IgD-negative memory B cell (primary cell): ENCODE measurements at regions not wholly inside any gene's neighbourhood (a gene's known extent, or its start where the extent isn't known, plus 50 kb on each side); places are given as distances from the start of the nearest gene placed in this dataset.
"Not testable (repeated sequence)": the region's sequence is repeated elsewhere in the genome, so short reads cannot be mapped to it uniquely, and the experiment has no call there.

Source experiments
- H3K27ac Mint-ChIP-seq, 3 donors: one replicate each; pipeline ENCODE4 v1.8.0; 2020 to 2022; ENCODE audit warnings: mild to moderate bottlenecking in 3 of 3, mixed read lengths in 3 of 3, moderate library complexity in 1 of 3
- H3K27me3 Mint-ChIP-seq: one replicate; pipeline ENCODE4 v1.8.0; 2021; ENCODE audit warnings: mixed read lengths
- H3K36me3 Mint-ChIP-seq: one replicate; pipeline ENCODE4 v1.8.0; 2020; ENCODE audit warnings: mild to moderate bottlenecking, mixed read lengths
- H3K4me1 Mint-ChIP-seq, 3 donors: one replicate each; pipeline ENCODE4 v1.8.0; 2020 to 2022; ENCODE audit warnings: mixed read lengths in 3 of 3, mild to moderate bottlenecking in 1 of 3
- H3K4me3 Mint-ChIP-seq, 4 donors: one replicate each; pipeline ENCODE4 v1.8.0; 2020 to 2022; ENCODE audit warnings: mild to moderate bottlenecking in 4 of 4, mixed read lengths in 4 of 4, moderate library complexity in 3 of 4
- H3K9me3 Mint-ChIP-seq, 3 donors: one replicate each; pipeline ENCODE4 v1.8.0; 2020 to 2021; ENCODE audit warnings: mixed read lengths in 3 of 3, mild to moderate bottlenecking in 1 of 3

- Mint-ChIP-seq H3K9me3 (no peaks in the 10 kb centered on the region), H3K27ac (no peak overlapping the region), H3K4me1 (no peaks in the 10 kb centered on the region), H3K36me3 (peaks cover 21% of the 10 kb centered on the region), H3K27me3 (no peaks in the 10 kb centered on the region), H3K4me3 (no peak overlapping the region)
These were observed 154.2 kb upstream of the KCTD7 start for GRCh38 chr7:66474441-66474840.

DNA sequence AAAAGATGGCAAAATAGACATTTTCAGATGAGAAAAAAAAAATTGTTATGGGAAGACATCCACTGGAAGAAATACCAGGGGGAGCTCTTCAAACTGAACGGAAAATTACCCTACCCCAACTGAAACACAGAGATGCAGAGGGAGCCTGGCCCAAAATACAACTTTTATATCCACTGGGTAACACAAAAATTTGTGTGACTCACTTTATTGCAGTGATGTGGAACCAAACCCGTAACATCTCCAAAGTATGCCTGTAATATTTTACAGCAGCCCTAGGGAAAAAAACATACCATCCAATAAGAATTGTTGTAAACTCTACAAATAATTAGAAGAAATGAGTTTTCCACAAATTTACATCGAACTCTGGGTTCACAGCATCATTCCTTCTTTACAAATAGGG lies 152.6 kb upstream of the KCTD7 start:
- not testable (repeated sequence) for H3K27me3 Mint-ChIP-seq, H3K4me3 Mint-ChIP-seq, H3K4me1 Mint-ChIP-seq, H3K27ac Mint-ChIP-seq, H3K9me3 Mint-ChIP-seq
- peaks cover 21% of the 10 kb centered on the region for H3K36me3 Mint-ChIP-seq

- not testable (repeated sequence) for H3K4me1 Mint-ChIP-seq
- H3K27ac Mint-ChIP-seq: peak overlapping the region in 1 of 3 donors; percentile 53
These were observed 150.8 kb upstream of the KCTD7 start for GRCh38 chr7:66477822-66478397.

DNA sequence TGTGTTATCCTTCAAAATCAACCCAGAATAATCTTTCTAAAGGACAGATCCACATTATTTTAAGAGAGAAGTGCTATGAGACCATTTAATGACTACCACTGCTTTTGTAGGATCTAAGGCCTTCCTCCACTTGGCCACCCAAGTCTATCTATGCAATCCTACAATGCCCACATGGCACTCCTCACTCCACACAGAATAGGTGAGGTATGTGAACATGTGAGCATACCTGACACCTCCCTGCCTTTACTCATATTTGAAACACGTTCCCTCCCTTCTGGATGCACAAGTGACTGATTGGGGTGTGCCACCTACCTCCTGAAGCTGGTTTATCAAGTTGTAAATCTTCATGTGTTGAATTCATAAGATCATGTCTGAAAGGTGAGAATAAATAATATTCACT lies 147.5 kb upstream of the KCTD7 start:
- H3K27me3 Mint-ChIP-seq, H3K4me1 Mint-ChIP-seq, H3K27ac Mint-ChIP-seq, H3K9me3 Mint-ChIP-seq, H3K4me3 Mint-ChIP-seq: not testable (repeated sequence)
- H3K36me3 Mint-ChIP-seq: peaks cover 22% of the 10 kb centered on the region

More at GRCh38 chr7:66477822-66478397, 150.8 kb upstream of the KCTD7 start:
- H3K9me3 Mint-ChIP-seq, H3K4me3 Mint-ChIP-seq, H3K27me3 Mint-ChIP-seq: not testable (repeated sequence)
- H3K36me3 Mint-ChIP-seq: peaks cover 21% of the 10 kb centered on the region

- Mint-ChIP-seq H3K4me1 (peaks cover 9 to 11% (median 11%) of the 10 kb centered on the region in 3 donors), H3K27ac (peak overlapping the region in 1 of 3 donors; percentile 9)
- not testable (repeated sequence) for H3K27me3 Mint-ChIP-seq, H3K9me3 Mint-ChIP-seq, H3K36me3 Mint-ChIP-seq, H3K4me3 Mint-ChIP-seq
These were observed 139.6 kb upstream of the KCTD7 start for GRCh38 chr7:66489065-66489464.

GRCh38 chr7:66489741-66490140 lies 138.9 kb upstream of the KCTD7 start:
- H3K27ac Mint-ChIP-seq: peak overlapping the region in 2 of 3 donors; percentile 13 to 92
- H3K27me3 Mint-ChIP-seq, H3K9me3 Mint-ChIP-seq, H3K36me3 Mint-ChIP-seq: not testable (repeated sequence)
- peaks cover 9 to 11% (median 11%) of the 10 kb centered on the region in 3 donors for H3K4me1 Mint-ChIP-seq
- peak overlapping the region in 1 of 4 donors; percentile 78 for H3K4me3 Mint-ChIP-seq

- H3K9me3 Mint-ChIP-seq, H3K36me3 Mint-ChIP-seq, H3K4me3 Mint-ChIP-seq, H3K27me3 Mint-ChIP-seq, H3K27ac Mint-ChIP-seq: not testable (repeated sequence)
- peaks cover 9 to 16% (median 15%) of the 10 kb centered on the region in 3 donors for H3K4me1 Mint-ChIP-seq
These were observed 137.7 kb upstream of the KCTD7 start for GRCh38 chr7:66490979-66491378.

- not testable (repeated sequence) for H3K36me3 Mint-ChIP-seq, H3K9me3 Mint-ChIP-seq, H3K27me3 Mint-ChIP-seq
- peaks cover 9 to 17% (median 15%) of the 10 kb centered on the region in 3 donors for H3K4me1 Mint-ChIP-seq
- H3K27ac Mint-ChIP-seq: peak overlapping the region; percentile 98 to 100 (median 98)
- H3K4me3 Mint-ChIP-seq: peak overlapping the region; percentile 77 to 98 (median 92)
These were observed 136.3 kb upstream of the KCTD7 start for GRCh38 chr7:66492405-66492804.

- Mint-ChIP-seq H3K4me3 (peak overlapping the region; percentile 90 to 98 (median 94)), H3K4me1 (peaks cover 9 to 16% (median 15%) of the 10 kb centered on the region in 3 donors), H3K36me3 (no peaks in the 10 kb centered on the region), H3K27ac (peak overlapping the region; percentile 98 to 100 (median 98)), H3K27me3 (no peaks in the 10 kb centered on the region), H3K9me3 (no peaks in the 10 kb centered on the region)
These were observed 135.2 kb upstream of the KCTD7 start for GRCh38 chr7:66493235-66494205.

- Mint-ChIP-seq H3K36me3 (no peaks in the 10 kb centered on the region), H3K4me3 (peak overlapping the region in 1 of 4 donors; percentile 52), H3K27ac (no peak overlapping the region), H3K9me3 (no peaks in the 10 kb centered on the region), H3K27me3 (no peaks in the 10 kb centered on the region), H3K4me1 (peaks cover 6 to 15% (median 11%) of the 10 kb centered on the region in 3 donors)
These were observed 131.3 kb upstream of the KCTD7 start for GRCh38 chr7:66497346-66497745.

GRCh38 chr7:66500087-66500486 lies 128.6 kb upstream of the KCTD7 start:
- Mint-ChIP-seq H3K36me3 (no peaks in the 10 kb centered on the region), H3K27ac (no peak overlapping the region), H3K4me3 (no peak overlapping the region), H3K4me1 (peaks cover 0 to 6% (median 6%) of the 10 kb centered on the region in 3 donors), H3K9me3 (no peaks in the 10 kb centered on the region), H3K27me3 (peaks cover 2% of the 10 kb centered on the region)

DNA sequence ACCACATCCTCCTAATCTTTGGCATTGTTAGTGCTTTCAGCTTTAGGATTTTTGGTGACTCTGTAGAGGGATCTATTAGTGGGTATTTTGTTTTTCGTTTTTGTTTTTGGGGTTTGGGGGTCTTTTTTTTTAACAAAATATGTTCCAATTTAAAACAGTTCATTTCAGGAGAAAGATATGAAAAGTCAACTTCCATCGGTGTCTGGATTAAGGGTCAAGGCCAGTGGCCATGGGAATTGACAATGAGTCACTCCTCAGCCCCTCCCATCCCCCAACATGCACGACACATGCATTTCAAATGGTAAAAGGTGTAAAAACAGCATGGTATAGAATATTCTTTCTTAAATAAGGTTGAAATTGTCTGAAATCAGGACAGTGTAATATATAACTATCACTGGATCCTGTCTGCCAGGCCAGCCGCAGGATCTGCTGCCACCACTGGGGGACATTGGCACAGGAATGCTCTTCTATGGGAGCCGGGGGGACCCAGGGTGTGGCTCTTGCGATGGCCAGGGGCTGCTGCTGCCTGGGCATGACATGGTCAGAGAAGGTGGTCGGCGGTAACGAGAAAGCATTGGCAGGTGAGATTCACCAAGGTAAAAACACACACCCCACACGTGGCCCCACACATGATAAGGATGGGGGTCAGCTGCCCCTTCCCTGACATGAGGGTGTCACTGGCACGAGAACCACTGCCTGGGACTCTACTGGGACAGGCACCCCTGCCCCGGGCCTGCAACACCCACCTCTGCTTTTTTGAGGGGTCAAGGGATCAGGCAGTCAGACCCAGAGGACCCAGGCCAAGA lies 126.2 kb upstream of the KCTD7 start:
- Mint-ChIP-seq H3K27ac (no peak overlapping the region), H3K36me3 (no peaks in the 10 kb centered on the region), H3K27me3 (peaks cover 16% of the 10 kb centered on the region), H3K4me3 (no peak overlapping the region), H3K4me1 (peaks cover 0 to 2% (median 0%) of the 10 kb centered on the region in 3 donors), H3K9me3 (no peaks in the 10 kb centered on the region)

DNA sequence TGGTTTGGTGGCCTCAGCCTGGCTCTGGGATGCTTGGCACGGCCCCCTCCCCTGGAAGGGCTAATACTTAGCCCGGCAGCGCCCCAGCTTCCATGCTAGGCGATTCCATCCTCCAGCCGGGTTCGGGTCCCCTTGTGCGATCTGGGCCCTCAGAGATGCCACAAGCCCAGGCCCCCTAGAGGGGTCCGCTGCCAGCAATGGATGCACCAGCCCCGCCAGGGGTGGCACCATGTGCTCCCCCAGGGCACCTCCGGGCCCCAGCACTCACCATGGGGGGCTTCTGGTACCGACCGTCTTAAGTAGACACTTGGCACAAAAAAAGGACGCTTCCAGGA lies 125.7 kb upstream of the KCTD7 start:
- no peak overlapping the region for H3K27ac Mint-ChIP-seq
- peaks cover 0 to 2% (median 0%) of the 10 kb centered on the region in 3 donors for H3K4me1 Mint-ChIP-seq
- H3K27me3 Mint-ChIP-seq: peaks cover 18% of the 10 kb centered on the region
- no peaks in the 10 kb centered on the region for H3K9me3 Mint-ChIP-seq
- H3K36me3 Mint-ChIP-seq: no peaks in the 10 kb centered on the region
- peak overlapping the region in 1 of 4 donors; percentile 28 for H3K4me3 Mint-ChIP-seq

- peaks cover 18% of the 10 kb centered on the region for H3K27me3 Mint-ChIP-seq
- peaks cover 0 to 2% (median 0%) of the 10 kb centered on the region in 3 donors for H3K4me1 Mint-ChIP-seq
- no peaks in the 10 kb centered on the region for H3K36me3 Mint-ChIP-seq
- H3K27ac Mint-ChIP-seq: no peak overlapping the region
- H3K9me3 Mint-ChIP-seq: no peaks in the 10 kb centered on the region
- H3K4me3 Mint-ChIP-seq: no peak overlapping the region
These were observed 125.1 kb upstream of the KCTD7 start for GRCh38 chr7:66503551-66504031.

DNA sequence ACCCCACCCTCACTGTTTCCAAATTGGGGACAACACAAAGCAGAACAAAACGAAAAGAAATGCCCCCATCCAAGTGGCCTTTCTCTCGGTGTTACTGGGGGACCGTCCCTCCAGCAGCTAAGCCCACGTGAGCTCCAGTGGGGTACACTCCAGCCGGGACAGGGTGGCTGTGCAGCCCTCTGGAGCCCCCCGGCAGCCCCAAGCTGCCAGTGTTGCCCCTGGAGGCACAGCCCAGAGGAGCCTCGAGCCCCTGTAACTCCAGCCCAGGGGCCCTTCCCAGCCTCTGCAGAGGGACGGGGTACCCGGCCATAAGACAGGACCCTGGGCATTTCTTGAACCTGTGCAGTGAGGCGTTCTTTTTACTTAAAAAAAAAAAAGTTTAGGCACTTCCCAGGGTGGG lies 124.5 kb upstream of the KCTD7 start:
- Mint-ChIP-seq H3K36me3 (no peaks in the 10 kb centered on the region), H3K27ac (no peak overlapping the region), H3K4me3 (no peak overlapping the region), H3K4me1 (peaks cover 0 to 2% (median 0%) of the 10 kb centered on the region in 3 donors), H3K9me3 (no peaks in the 10 kb centered on the region), H3K27me3 (peaks cover 18% of the 10 kb centered on the region)
